ENCODE measurements at regions not wholly inside any gene's neighbourhood (a gene's known extent, or its start where the extent isn't known, plus 50 kb on each side); places are given as distances from the start of the nearest gene placed in this dataset.

- DNase-seq, result no peak
Observed at GRCh38 chr16:6918646-6919045, 414.0 kb upstream of the RBFOX1 start.

- DNase-seq, result no peak
Observed at GRCh38 chr16:6916946-6917345, 415.7 kb upstream of the RBFOX1 start.

- peak; percentile 48 for DNase-seq
Observed at GRCh38 chr16:6913566-6913965, 419.1 kb upstream of the RBFOX1 start.

- DNase-seq, result no peak
Observed at GRCh38 chr16:6910301-6910700, 422.3 kb upstream of the RBFOX1 start.

- no peak for DNase-seq
Observed at GRCh38 chr16:6905601-6906000, 427.0 kb upstream of the RBFOX1 start.

- no peak for DNase-seq
Observed at GRCh38 chr16:6903671-6904070, 429.0 kb upstream of the RBFOX1 start.

GRCh38 chr16:6898896-6899295, 433.7 kb upstream of the RBFOX1 start:
- no peak for DNase-seq

- DNase-seq, result peak; percentile 2
Observed at GRCh38 chr16:6897876-6898485, 434.7 kb upstream of the RBFOX1 start.

GRCh38 chr16:6892966-6893365, 439.7 kb upstream of the RBFOX1 start:
- DNase-seq, result no peak

GRCh38 chr16:6891496-6891895, 441.1 kb upstream of the RBFOX1 start:
- no peak for DNase-seq

GRCh38 chr16:6888531-6888930, 444.1 kb upstream of the RBFOX1 start:
- no peak for DNase-seq

- DNase-seq, result no peak
Observed at GRCh38 chr16:6884002-6884401, 448.6 kb upstream of the RBFOX1 start.

- no peak for DNase-seq
Observed at GRCh38 chr16:6880263-6880662, 452.4 kb upstream of the RBFOX1 start.

- DNase-seq, result no peak
Observed at GRCh38 chr16:6864671-6865070, 468.0 kb upstream of the RBFOX1 start.

- no peak for DNase-seq
Observed at GRCh38 chr16:6864244-6864643, 468.4 kb upstream of the RBFOX1 start.

GRCh38 chr16:6863135-6863534, 469.5 kb upstream of the RBFOX1 start:
- DNase-seq, result no peak

- DNase-seq, result no peak
Observed at GRCh38 chr16:6861815-6862477, 470.7 kb upstream of the RBFOX1 start.

- DNase-seq, result no peak
Observed at GRCh38 chr16:6861135-6861814, 471.4 kb upstream of the RBFOX1 start.

- DNase-seq, result no peak
Observed at GRCh38 chr16:6857575-6857974, 475.1 kb upstream of the RBFOX1 start.

GRCh38 chr16:6856578-6856977, 476.1 kb upstream of the RBFOX1 start:
- no peak for DNase-seq

GRCh38 chr16:6853565-6853964, 479.1 kb upstream of the RBFOX1 start:
- no peak for DNase-seq

GRCh38 chr16:6852643-6853225, 479.9 kb upstream of the RBFOX1 start:
- no peak for DNase-seq

- no peak for DNase-seq
Observed at GRCh38 chr16:6846452-6846851, 486.2 kb upstream of the RBFOX1 start.

- no peak for DNase-seq
Observed at GRCh38 chr16:6841392-6841791, 491.3 kb upstream of the RBFOX1 start.
